ENCODE measurements at regions not wholly inside any gene's neighbourhood (a gene's known extent, or its start where the extent isn't known, plus 50 kb on each side); places are given as distances from the start of the nearest gene placed in this dataset.

DNA sequence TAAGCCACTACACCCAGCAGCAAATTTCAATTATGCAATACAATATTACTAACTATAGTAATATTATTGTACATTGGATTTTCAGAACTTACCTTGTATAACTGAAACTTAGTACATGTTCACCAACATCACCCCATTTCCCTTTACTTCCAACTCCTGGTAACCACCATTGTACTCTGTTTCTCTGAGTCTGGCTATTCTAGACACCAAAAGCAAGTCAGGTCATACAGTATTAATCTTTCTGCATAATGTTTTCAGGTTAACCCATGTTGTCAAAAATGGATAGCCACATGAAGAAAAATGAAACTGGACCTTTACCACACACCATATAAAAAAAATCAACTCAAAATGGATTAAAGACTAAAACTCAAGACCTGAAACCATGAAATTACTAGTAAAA lies 558.2 kb downstream of the MMUT start:
- Histone ChIP-seq H3K27me3 (ENCODE audit: control insufficient read depth in 4 of 4, insufficient read depth in 4 of 4, low read length in 3 of 4) (no peaks in the 10 kb centered on the region), H3K9ac (ENCODE audit: low read depth in 1 of 2, low read length in 2 of 2) (no peak overlapping the region), H3K9me3 (ENCODE audit: control insufficient read depth in 4 of 4, low read length in 3 of 4) (no peaks in the 10 kb centered on the region), H3K36me3 (ENCODE audit: control insufficient read depth in 4 of 4, insufficient read depth in 3 of 4, low read depth in 1 of 4, low read length in 3 of 4) (no peaks in the 10 kb centered on the region), H3K27ac (ENCODE audit: low read depth in 1 of 2, low read length in 2 of 2) (no peak overlapping the region), H3K4me1 (ENCODE audit: control insufficient read depth in 4 of 4, insufficient read depth in 4 of 4, low read length in 3 of 4) (no peaks in the 10 kb centered on the region), H3K4me3 (ENCODE audit: low read depth in 1 of 3, low read length in 3 of 3) (no peak overlapping the region)
- no peak for DNase-seq (ENCODE audit: low spot score)
- TF ChIP-seq, protein P1, sequence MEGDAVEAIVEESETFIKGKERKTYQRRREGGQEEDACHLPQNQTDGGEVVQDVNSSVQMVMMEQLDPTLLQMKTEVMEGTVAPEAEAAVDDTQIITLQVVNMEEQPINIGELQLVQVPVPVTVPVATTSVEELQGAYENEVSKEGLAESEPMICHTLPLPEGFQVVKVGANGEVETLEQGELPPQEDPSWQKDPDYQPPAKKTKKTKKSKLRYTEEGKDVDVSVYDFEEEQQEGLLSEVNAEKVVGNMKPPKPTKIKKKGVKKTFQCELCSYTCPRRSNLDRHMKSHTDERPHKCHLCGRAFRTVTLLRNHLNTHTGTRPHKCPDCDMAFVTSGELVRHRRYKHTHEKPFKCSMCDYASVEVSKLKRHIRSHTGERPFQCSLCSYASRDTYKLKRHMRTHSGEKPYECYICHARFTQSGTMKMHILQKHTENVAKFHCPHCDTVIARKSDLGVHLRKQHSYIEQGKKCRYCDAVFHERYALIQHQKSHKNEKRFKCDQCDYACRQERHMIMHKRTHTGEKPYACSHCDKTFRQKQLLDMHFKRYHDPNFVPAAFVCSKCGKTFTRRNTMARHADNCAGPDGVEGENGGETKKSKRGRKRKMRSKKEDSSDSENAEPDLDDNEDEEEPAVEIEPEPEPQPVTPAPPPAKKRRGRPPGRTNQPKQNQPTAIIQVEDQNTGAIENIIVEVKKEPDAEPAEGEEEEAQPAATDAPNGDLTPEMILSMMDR (IDR thresholded peaks at IDR 0.05; ENCODE audit: low read depth, low read length, missing input control), result no peak
- TF ChIP-seq HNF4G (IDR thresholded peaks at IDR 0.05) (no peak), SP1 (IDR thresholded peaks at IDR 0.05) (no peak), EGR1 (IDR thresholded peaks at IDR 0.05; ENCODE audit: low read depth in 2 of 2) (no peak), FOXA1 (IDR thresholded peaks at IDR 0.05) (no peak), RAD21 (IDR thresholded peaks at IDR 0.05) (no peak), FOXA2 (IDR thresholded peaks at IDR 0.05) (no peak), YY1 (IDR thresholded peaks at IDR 0.05) (no peak), NR2F2 (IDR thresholded peaks at IDR 0.05) (no peak), GABPA (IDR thresholded peaks at IDR 0.05 in 1 of 2, conservative IDR thresholded peaks at IDR 0.05 in 1 of 2) (no peak), JUND (IDR thresholded peaks at IDR 0.05) (no peak), TAF1 (conservative IDR thresholded peaks at IDR 0.05) (no peak), HNF4A (conservative IDR thresholded peaks at IDR 0.05) (no peak), RXRA (IDR thresholded peaks at IDR 0.05) (no peak)
- TF ChIP-seq, protein P2, sequence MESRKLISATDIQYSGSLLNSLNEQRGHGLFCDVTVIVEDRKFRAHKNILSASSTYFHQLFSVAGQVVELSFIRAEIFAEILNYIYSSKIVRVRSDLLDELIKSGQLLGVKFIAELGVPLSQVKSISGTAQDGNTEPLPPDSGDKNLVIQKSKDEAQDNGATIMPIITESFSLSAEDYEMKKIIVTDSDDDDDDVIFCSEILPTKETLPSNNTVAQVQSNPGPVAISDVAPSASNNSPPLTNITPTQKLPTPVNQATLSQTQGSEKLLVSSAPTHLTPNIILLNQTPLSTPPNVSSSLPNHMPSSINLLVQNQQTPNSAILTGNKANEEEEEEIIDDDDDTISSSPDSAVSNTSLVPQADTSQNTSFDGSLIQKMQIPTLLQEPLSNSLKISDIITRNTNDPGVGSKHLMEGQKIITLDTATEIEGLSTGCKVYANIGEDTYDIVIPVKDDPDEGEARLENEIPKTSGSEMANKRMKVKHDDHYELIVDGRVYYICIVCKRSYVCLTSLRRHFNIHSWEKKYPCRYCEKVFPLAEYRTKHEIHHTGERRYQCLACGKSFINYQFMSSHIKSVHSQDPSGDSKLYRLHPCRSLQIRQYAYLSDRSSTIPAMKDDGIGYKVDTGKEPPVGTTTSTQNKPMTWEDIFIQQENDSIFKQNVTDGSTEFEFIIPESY (IDR thresholded peaks at IDR 0.05), result no peak
- TF ChIP-seq, protein P3, sequence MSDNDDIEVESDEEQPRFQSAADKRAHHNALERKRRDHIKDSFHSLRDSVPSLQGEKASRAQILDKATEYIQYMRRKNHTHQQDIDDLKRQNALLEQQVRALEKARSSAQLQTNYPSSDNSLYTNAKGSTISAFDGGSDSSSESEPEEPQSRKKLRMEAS (IDR thresholded peaks at IDR 0.05), result no peak
- TF ChIP-seq, protein P4, sequence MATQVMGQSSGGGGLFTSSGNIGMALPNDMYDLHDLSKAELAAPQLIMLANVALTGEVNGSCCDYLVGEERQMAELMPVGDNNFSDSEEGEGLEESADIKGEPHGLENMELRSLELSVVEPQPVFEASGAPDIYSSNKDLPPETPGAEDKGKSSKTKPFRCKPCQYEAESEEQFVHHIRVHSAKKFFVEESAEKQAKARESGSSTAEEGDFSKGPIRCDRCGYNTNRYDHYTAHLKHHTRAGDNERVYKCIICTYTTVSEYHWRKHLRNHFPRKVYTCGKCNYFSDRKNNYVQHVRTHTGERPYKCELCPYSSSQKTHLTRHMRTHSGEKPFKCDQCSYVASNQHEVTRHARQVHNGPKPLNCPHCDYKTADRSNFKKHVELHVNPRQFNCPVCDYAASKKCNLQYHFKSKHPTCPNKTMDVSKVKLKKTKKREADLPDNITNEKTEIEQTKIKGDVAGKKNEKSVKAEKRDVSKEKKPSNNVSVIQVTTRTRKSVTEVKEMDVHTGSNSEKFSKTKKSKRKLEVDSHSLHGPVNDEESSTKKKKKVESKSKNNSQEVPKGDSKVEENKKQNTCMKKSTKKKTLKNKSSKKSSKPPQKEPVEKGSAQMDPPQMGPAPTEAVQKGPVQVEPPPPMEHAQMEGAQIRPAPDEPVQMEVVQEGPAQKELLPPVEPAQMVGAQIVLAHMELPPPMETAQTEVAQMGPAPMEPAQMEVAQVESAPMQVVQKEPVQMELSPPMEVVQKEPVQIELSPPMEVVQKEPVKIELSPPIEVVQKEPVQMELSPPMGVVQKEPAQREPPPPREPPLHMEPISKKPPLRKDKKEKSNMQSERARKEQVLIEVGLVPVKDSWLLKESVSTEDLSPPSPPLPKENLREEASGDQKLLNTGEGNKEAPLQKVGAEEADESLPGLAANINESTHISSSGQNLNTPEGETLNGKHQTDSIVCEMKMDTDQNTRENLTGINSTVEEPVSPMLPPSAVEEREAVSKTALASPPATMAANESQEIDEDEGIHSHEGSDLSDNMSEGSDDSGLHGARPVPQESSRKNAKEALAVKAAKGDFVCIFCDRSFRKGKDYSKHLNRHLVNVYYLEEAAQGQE (IDR thresholded peaks at IDR 0.05), result no peak
- TF ChIP-seq, protein P5, sequence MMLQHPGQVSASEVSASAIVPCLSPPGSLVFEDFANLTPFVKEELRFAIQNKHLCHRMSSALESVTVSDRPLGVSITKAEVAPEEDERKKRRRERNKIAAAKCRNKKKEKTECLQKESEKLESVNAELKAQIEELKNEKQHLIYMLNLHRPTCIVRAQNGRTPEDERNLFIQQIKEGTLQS (IDR thresholded peaks at IDR 0.05), result no peak

Measured in liver (tissue), 7 donors.